GM12874 (cell line): ENCODE measurements at regions not wholly inside any gene's neighbourhood (a gene's known extent, or its start where the extent isn't known, plus 50 kb on each side); places are given as distances from the start of the nearest gene placed in this dataset.
A peak's percentile ranks its signal among the peaks of the same experiment; 100 is the strongest.

ENCODE experiments used
- CTCF ChIP-seq: IDR thresholded peaks from 2 replicates; pipeline ENCODE4 v1.5.1; 2011; ENCODE audit warnings: low read depth, mild to moderate bottlenecking, control low read depth, low read length, moderate library complexity; ENCODE audit not compliant: insufficient read depth

- TF ChIP-seq CTCF, result no peak
These were observed 505.4 kb upstream of the C16orf82 start for GRCh38 chr16:26561303-26561702.

- no peak for TF ChIP-seq CTCF
These were observed 503.7 kb upstream of the C16orf82 start for GRCh38 chr16:26563018-26563417.

- TF ChIP-seq CTCF, result no peak
These were observed 499.4 kb upstream of the C16orf82 start for GRCh38 chr16:26567356-26567755.

GRCh38 chr16:26569793-26570192, 496.9 kb upstream of the C16orf82 start:
- TF ChIP-seq CTCF, result peak; percentile 39

GRCh38 chr16:26578748-26579147, 488.0 kb upstream of the C16orf82 start:
- TF ChIP-seq CTCF, result no peak

- no peak for TF ChIP-seq CTCF
These were observed 482.9 kb upstream of the C16orf82 start for GRCh38 chr16:26583803-26584202.

- no peak for TF ChIP-seq CTCF
These were observed 473.0 kb upstream of the C16orf82 start for GRCh38 chr16:26593700-26594099.

- TF ChIP-seq CTCF, result no peak
These were observed 472.1 kb upstream of the C16orf82 start for GRCh38 chr16:26594666-26595065.
